ENCODE measurements at regions not wholly inside any gene's neighbourhood (a gene's known extent, or its start where the extent isn't known, plus 50 kb on each side); places are given as distances from the start of the nearest gene placed in this dataset.

GRCh38 chr6:7664003-7664402 is 61.9 kb upstream of the BMP6 start:
- peaks cover 0 to 7% (median 0%) of the 10 kb centered on the region in 8 donors for H3K9me3 ChIP-seq
- H3K27me3 ChIP-seq (replicated peaks in 1 of 7): peaks cover 0 to 14% (median 0%) of the 10 kb centered on the region in 7 donors
- intact Hi-C loops (cut with DNase I; ENCODE audit: low total_unique reads): no loop called here
- no peak overlapping the region for H3K4me3 ChIP-seq
- TF ChIP-seq POLR2AphosphoS5 (IDR thresholded peaks at IDR 0.05) (no peak), CTCF (IDR thresholded peaks at IDR 0.05 in 8 of 11, conservative IDR thresholded peaks at IDR 0.05 in 3 of 11) (no peak), POLR2A (IDR thresholded peaks at IDR 0.05) (no peak)
- no peaks in the 10 kb centered on the region for H3K36me3 ChIP-seq
- no peak for DNase-seq
- 81 to 93% (median 92%) methylated on average over 1 of the region's 1 CpG for WGBS, 5 donors
- H3K4me1 ChIP-seq: no peaks in the 10 kb centered on the region
- H3K27ac ChIP-seq: no peak overlapping the region

GRCh38 chr6:7668936-7669335 is 57.0 kb upstream of the BMP6 start:
- Histone ChIP-seq H3K27me3 (replicated peaks in 1 of 7) (peaks cover 0 to 21% (median 0%) of the 10 kb centered on the region in 7 donors), H3K4me3 (no peak overlapping the region), H3K36me3 (no peaks in the 10 kb centered on the region), H3K4me1 (peaks cover 0 to 7% (median 2%) of the 10 kb centered on the region in 6 donors), H3K9me3 (peaks cover 0 to 3% (median 0%) of the 10 kb centered on the region in 8 donors), H3K27ac (no peak overlapping the region)
- WGBS, 5 donors: 93 to 100% (median 94%) methylated on average over 1 of the region's 1 CpG
- intact Hi-C loops (cut with DNase I; ENCODE audit: low total_unique reads): no loop called here
- DNase-seq: no peak
- TF ChIP-seq CTCF (IDR thresholded peaks at IDR 0.05 in 8 of 11, conservative IDR thresholded peaks at IDR 0.05 in 3 of 11) (no peak), POLR2AphosphoS5 (IDR thresholded peaks at IDR 0.05) (no peak), POLR2A (IDR thresholded peaks at IDR 0.05) (no peak)

GRCh38 chr6:7669742-7670141 is 56.2 kb upstream of the BMP6 start:
- TF ChIP-seq POLR2A (IDR thresholded peaks at IDR 0.05): no peak
- no peak for TF ChIP-seq POLR2AphosphoS5 (IDR thresholded peaks at IDR 0.05)
- TF ChIP-seq CTCF (IDR thresholded peaks at IDR 0.05 in 8 of 11, conservative IDR thresholded peaks at IDR 0.05 in 3 of 11): no peak
- DNase-seq: no peak
- no peaks in the 10 kb centered on the region for H3K36me3 ChIP-seq

GRCh38 chr6:7671076-7671475 is 54.8 kb upstream of the BMP6 start:
- 60 to 79% (median 70%) methylated on average over 7 of the region's 7 CpGs for WGBS, 5 donors
- Histone ChIP-seq H3K4me3 (no peak overlapping the region), H3K4me1 (peaks cover 0 to 7% (median 2%) of the 10 kb centered on the region in 6 donors), H3K36me3 (no peaks in the 10 kb centered on the region), H3K27me3 (replicated peaks in 1 of 7) (peaks cover 0 to 22% (median 0%) of the 10 kb centered on the region in 7 donors), H3K9me3 (no peaks in the 10 kb centered on the region), H3K27ac (no peak overlapping the region)
- TF ChIP-seq CTCF (IDR thresholded peaks at IDR 0.05 in 8 of 11, conservative IDR thresholded peaks at IDR 0.05 in 3 of 11): no peak
- TF ChIP-seq POLR2A (IDR thresholded peaks at IDR 0.05): no peak
- TF ChIP-seq POLR2AphosphoS5 (IDR thresholded peaks at IDR 0.05): no peak
- intact Hi-C loops (cut with DNase I; ENCODE audit: low total_unique reads): no loop called here
- DNase-seq: no peak

More at GRCh38 chr6:7669742-7670141, 56.2 kb upstream of the BMP6 start:
- intact Hi-C loops (cut with DNase I; ENCODE audit: low total_unique reads): no loop called here
- no peak overlapping the region for H3K27ac ChIP-seq
- peaks cover 0 to 7% (median 2%) of the 10 kb centered on the region in 6 donors for H3K4me1 ChIP-seq
- H3K27me3 ChIP-seq (replicated peaks in 1 of 7): peaks cover 0 to 22% (median 0%) of the 10 kb centered on the region in 7 donors
- H3K4me3 ChIP-seq: no peak overlapping the region
- H3K9me3 ChIP-seq: no peaks in the 10 kb centered on the region
- WGBS, 5 donors: 83 to 93% (median 87%) methylated on average over 4 of the region's 4 CpGs

Data from spleen (tissue), 11 donors.